ENCODE measurements at regions not wholly inside any gene's neighbourhood (a gene's known extent, or its start where the extent isn't known, plus 50 kb on each side); places are given as distances from the start of the nearest gene placed in this dataset.

DNA sequence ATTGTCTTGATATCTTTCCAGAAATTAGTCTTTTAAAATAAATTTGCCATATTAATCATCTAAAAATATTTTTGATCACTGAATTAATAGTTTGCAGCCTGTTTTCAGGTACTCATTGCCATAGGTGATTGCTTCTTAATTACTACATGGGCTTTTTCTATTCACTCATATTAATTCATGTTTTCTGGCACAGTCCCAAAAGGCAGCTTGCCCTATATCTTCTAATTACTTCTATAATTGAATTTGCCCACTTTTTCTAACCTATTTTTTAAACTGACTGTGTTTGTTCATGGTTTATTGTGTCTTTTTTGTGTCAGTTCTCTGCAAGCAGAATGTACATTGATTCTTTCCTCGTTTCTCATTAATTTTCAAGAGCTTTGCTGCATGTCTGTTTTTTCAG is 85.7 kb upstream of the SOX2 start:
- TF ChIP-seq, protein P1, sequence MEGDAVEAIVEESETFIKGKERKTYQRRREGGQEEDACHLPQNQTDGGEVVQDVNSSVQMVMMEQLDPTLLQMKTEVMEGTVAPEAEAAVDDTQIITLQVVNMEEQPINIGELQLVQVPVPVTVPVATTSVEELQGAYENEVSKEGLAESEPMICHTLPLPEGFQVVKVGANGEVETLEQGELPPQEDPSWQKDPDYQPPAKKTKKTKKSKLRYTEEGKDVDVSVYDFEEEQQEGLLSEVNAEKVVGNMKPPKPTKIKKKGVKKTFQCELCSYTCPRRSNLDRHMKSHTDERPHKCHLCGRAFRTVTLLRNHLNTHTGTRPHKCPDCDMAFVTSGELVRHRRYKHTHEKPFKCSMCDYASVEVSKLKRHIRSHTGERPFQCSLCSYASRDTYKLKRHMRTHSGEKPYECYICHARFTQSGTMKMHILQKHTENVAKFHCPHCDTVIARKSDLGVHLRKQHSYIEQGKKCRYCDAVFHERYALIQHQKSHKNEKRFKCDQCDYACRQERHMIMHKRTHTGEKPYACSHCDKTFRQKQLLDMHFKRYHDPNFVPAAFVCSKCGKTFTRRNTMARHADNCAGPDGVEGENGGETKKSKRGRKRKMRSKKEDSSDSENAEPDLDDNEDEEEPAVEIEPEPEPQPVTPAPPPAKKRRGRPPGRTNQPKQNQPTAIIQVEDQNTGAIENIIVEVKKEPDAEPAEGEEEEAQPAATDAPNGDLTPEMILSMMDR (IDR thresholded peaks at IDR 0.05; ENCODE audit: partially characterized antibody, unreplicated experiment) = no peak
- no peaks in the 10 kb centered on the region for H3K9me3 Mint-ChIP-seq (ENCODE audit: unreplicated experiment)
- H3K4me1 Mint-ChIP-seq (ENCODE audit: low read depth, unreplicated experiment) = peaks cover 37% of the 10 kb centered on the region
- H3K36me3 Mint-ChIP-seq (ENCODE audit: unreplicated experiment) = no peaks in the 10 kb centered on the region
- no peak overlapping the region for H3K4me3 Mint-ChIP-seq (ENCODE audit: unreplicated experiment)
- no peak overlapping the region for H3K27ac Mint-ChIP-seq (ENCODE audit: unreplicated experiment)
- no peaks in the 10 kb centered on the region for H3K27me3 Mint-ChIP-seq (ENCODE audit: unreplicated experiment)
- no peak for DNase-seq

DNA sequence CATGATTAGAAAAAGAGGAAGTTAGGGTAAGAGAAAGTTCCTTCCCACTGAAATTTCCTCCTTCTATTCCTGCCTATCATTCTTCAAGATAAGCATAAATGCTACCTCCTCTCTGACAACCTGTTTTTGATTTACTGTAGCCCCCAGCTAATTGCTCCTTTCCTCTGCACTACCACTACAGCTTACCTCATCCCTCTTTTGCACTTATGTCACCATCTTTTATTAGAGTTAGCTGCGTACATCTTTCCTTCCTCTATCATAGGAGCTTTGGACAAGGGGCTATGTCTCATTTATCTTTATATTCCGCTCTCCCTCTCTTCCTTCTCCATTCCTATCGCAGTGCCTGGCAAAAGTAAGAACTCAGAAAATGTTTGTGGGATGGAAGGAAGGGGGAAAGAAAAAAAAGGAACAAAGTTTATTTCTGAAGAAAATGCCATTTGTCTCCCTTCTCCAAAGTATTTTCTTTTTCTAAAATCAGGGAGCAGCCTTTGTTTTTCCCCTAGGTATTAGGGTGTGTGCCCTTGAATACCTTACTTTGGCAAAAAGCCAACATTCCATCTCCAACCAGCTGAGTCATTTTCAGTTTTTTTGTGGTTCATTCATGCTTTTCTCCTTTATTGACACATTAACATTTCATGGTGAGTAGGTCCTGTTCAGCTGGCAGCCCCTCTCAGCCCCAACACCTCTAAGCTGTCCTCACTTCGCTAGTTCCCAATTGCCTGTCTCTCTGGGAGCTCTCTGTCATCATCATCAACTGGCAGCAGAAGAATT is 87.6 kb upstream of the SOX2 start:
- Mint-ChIP-seq H3K27me3 (ENCODE audit: unreplicated experiment) (no peaks in the 10 kb centered on the region), H3K9me3 (ENCODE audit: unreplicated experiment) (no peaks in the 10 kb centered on the region), H3K36me3 (ENCODE audit: unreplicated experiment) (no peaks in the 10 kb centered on the region), H3K4me1 (ENCODE audit: low read depth, unreplicated experiment) (peaks cover 44% of the 10 kb centered on the region), H3K4me3 (ENCODE audit: unreplicated experiment) (no peak overlapping the region), H3K27ac (ENCODE audit: unreplicated experiment) (no peak overlapping the region)
- DNase-seq = no peak
- TF ChIP-seq, protein P1 (IDR thresholded peaks at IDR 0.05; ENCODE audit: partially characterized antibody, unreplicated experiment) = no peak

DNA sequence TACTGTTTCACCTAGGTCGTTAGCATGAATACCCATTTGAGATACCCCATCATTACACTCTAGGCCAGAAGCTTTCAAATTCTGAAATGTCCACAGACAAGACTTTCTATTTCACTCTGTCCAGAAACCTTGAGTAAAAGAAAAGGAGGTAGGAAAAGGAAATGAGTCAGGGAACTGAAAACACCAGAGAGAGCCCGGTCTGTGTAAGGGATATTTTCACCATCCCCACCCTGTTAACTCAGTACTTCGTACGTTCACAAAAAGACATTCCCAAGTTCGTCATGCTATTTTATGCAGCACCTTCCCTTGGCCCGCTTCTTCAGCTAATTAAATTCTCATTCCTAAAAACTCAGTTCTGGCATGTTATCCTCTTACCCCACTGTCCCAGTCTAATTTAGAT is 89.4 kb upstream of the SOX2 start:
- no peak overlapping the region for H3K27ac Mint-ChIP-seq (ENCODE audit: unreplicated experiment)
- peaks cover 45% of the 10 kb centered on the region for H3K4me1 Mint-ChIP-seq (ENCODE audit: low read depth, unreplicated experiment)
- H3K36me3 Mint-ChIP-seq (ENCODE audit: unreplicated experiment) = no peaks in the 10 kb centered on the region
- H3K27me3 Mint-ChIP-seq (ENCODE audit: unreplicated experiment) = no peaks in the 10 kb centered on the region
- TF ChIP-seq, protein P1 (IDR thresholded peaks at IDR 0.05; ENCODE audit: partially characterized antibody, unreplicated experiment) = no peak
- DNase-seq = no peak
- no peaks in the 10 kb centered on the region for H3K9me3 Mint-ChIP-seq (ENCODE audit: unreplicated experiment)
- H3K4me3 Mint-ChIP-seq (ENCODE audit: unreplicated experiment) = no peak overlapping the region

DNA sequence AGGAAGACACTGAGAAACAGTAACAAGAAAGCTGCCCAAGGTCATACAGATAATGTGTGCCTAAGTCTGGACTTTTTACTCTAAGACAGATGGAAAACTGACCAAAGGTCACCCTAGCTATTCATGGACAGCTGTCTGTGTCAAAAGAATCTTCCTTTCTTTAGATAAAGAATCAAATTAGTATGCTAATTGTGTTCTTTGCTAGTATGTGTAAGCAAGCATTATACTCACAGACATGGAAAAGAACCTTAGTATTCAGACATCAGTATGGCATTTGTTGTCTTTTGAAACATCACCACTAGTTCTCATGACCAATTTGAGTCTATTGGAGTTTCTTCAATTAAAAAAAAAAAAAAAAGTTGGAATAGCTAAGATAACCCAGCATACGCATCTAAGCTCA is 91.8 kb upstream of the SOX2 start:
- H3K27ac Mint-ChIP-seq (ENCODE audit: unreplicated experiment) = no peak overlapping the region
- H3K27me3 Mint-ChIP-seq (ENCODE audit: unreplicated experiment) = peaks cover 2% of the 10 kb centered on the region
- H3K4me1 Mint-ChIP-seq (ENCODE audit: low read depth, unreplicated experiment) = peaks cover 50% of the 10 kb centered on the region
- TF ChIP-seq, protein P1 (IDR thresholded peaks at IDR 0.05; ENCODE audit: partially characterized antibody, unreplicated experiment) = no peak
- H3K9me3 Mint-ChIP-seq (ENCODE audit: unreplicated experiment) = peaks cover 2% of the 10 kb centered on the region
- no peak overlapping the region for H3K4me3 Mint-ChIP-seq (ENCODE audit: unreplicated experiment)
- no peak for DNase-seq
- no peaks in the 10 kb centered on the region for H3K36me3 Mint-ChIP-seq (ENCODE audit: unreplicated experiment)

DNA sequence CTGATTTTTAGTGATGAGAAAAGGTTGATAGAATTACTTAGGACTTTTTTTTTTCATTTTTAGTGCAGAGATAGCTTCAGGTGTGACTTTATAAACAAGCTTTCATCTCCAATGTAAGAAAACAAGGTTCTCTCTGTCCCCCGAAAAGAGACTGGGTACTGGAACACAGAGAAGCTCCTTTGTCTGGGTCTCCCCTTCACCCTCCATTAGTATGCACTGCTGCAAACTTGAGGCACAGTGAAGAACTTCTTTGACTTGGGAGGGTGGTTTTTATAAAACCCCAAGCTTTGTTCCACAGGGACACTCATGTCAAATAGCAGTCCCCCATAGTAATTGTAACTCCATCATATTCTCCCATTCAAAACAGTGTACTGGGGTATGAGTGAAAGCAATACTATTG is 93.5 kb upstream of the SOX2 start:
- H3K4me1 Mint-ChIP-seq (ENCODE audit: low read depth, unreplicated experiment) = peaks cover 44% of the 10 kb centered on the region
- TF ChIP-seq, protein P1 (IDR thresholded peaks at IDR 0.05; ENCODE audit: partially characterized antibody, unreplicated experiment) = no peak
- H3K27me3 Mint-ChIP-seq (ENCODE audit: unreplicated experiment) = peaks cover 2% of the 10 kb centered on the region

More for the DNA sequence above, 93.5 kb upstream of the SOX2 start:
- no peak overlapping the region for H3K4me3 Mint-ChIP-seq (ENCODE audit: unreplicated experiment)
- H3K27ac Mint-ChIP-seq (ENCODE audit: unreplicated experiment) = no peak overlapping the region
- DNase-seq = no peak
- H3K9me3 Mint-ChIP-seq (ENCODE audit: unreplicated experiment) = peaks cover 2% of the 10 kb centered on the region
- H3K36me3 Mint-ChIP-seq (ENCODE audit: unreplicated experiment) = no peaks in the 10 kb centered on the region

Measured in glutamatergic neuron (in vitro differentiated cells).